HepG2 (cell line): ENCODE measurements at regions not wholly inside any gene's neighbourhood (a gene's known extent, or its start where the extent isn't known, plus 50 kb on each side); places are given as distances from the start of the nearest gene placed in this dataset.

Source experiments
- ATAC-seq: fragments of 200-7000 bp; cut with Tn5 transposase; 3 replicates; pipeline ENCODE4 v1.9.1; 2020; ENCODE audit warnings: mild to moderate bottlenecking, moderate library complexity
- BruUV-seq: library from RNA; stranded (reverse); fragments of 400-500 nt; replicated peaks from 2 replicates; lab custom pipeline; 2021; lab: Mats Ljungman, UMichigan
- CTCF ChIA-PET: fragments of 300-600 bp; formaldehyde crosslinking; extraction: SDS; loops from one replicate; lab custom pipeline; 2021; ENCODE audit warnings: low total read pairs, inconsistent platforms, low intra/inter-chr PET ratio; lab: Yijun Ruan, JAX
- POLR2A ChIA-PET: fragments of 350-600 bp; sonication (Branson Sonifier 250); formaldehyde crosslinking; loops from one replicate; lab custom pipeline; 2020; ENCODE audit warnings: antibody characterized with exemption, inconsistent platforms; lab: Yijun Ruan, JAX
- DNase-seq: peaks from one replicate; pipeline ENCODE4 v3.0.0-alpha.2; 2015; ENCODE audit warnings: low spot score
- FAIRE-seq: peaks from 3 replicates; lab custom pipeline; 2011; peaks lifted over from hg19 to GRCh38; lab: Jason Lieb, UNC
- H2AFZ ChIP-seq: one replicate; pipeline ENCODE4 v1.6.1; 2011; ENCODE audit warnings: low read length, inconsistent platforms
- H3K27ac ChIP-seq: fragments of 300-600 bp; 3 replicates; pipeline ENCODE4 v1.8.0; 2011; ENCODE audit warnings: mixed run types, mild to moderate bottlenecking, mixed read lengths, low read length, inconsistent platforms; ENCODE audit not compliant: insufficient read depth; ENCODE audit errors: extremely low read length
- H3K27me3 ChIP-seq, 2 experiments: fragments of 200-600 bp in 1 of 2; 2 replicates in 1 of 2; 3 replicates in 1 of 2; pipeline versions ENCODE4 v1.6.0 to v1.8.0; 2011; ENCODE audit warnings: low read length in 2 of 2, mild to moderate bottlenecking in 2 of 2, moderate library complexity in 2 of 2, inconsistent platforms in 1 of 2; ENCODE audit not compliant: insufficient read depth in 2 of 2, control insufficient read depth in 1 of 2
- H3K36me3 ChIP-seq, 2 experiments: fragments of 200-600 bp in 1 of 2; replicated peaks in 1 of 2; 2 replicates in 1 of 2; 3 replicates in 1 of 2; pipeline versions ENCODE4 v1.5.1 to v1.8.0; 2011; ENCODE audit warnings: low read length in 2 of 2, inconsistent platforms in 1 of 2; ENCODE audit not compliant: insufficient read depth in 2 of 2, control insufficient read depth in 1 of 2
- H3K4me1 ChIP-seq: 2 replicates; pipeline ENCODE4 v1.5.1; 2012; ENCODE audit warnings: low read length, inconsistent platforms; ENCODE audit not compliant: insufficient read depth
- H3K4me2 ChIP-seq: 2 replicates; pipeline ENCODE4 v1.6.0; 2011; ENCODE audit warnings: low read depth, low read length, inconsistent platforms
- H3K4me3 ChIP-seq, 3 experiments: fragments of 200-600 bp in 1 of 3; sonication (generic), shearing (Covaris generic) in 1 of 3; replicated peaks in 1 of 3; 2 replicates each; pipeline ENCODE4 v1.5.1; 2011 to 2016; ENCODE audit warnings: low read length in 3 of 3, inconsistent platforms in 2 of 3, low read depth in 2 of 3, mild to moderate bottlenecking in 2 of 3, control low read depth in 1 of 3, mixed read lengths in 1 of 3; ENCODE audit not compliant: insufficient read depth in 1 of 3
- H3K79me2 ChIP-seq: one replicate; pipeline ENCODE4 v1.6.1; 2011; ENCODE audit warnings: low read length, inconsistent platforms; ENCODE audit not compliant: insufficient read depth
- H3K9ac ChIP-seq: 2 replicates; pipeline ENCODE4 v1.6.0; 2011; ENCODE audit warnings: mild to moderate bottlenecking, low read depth, low read length, inconsistent platforms; ENCODE audit not compliant: insufficient read depth
- H3K9me3 ChIP-seq: 2 replicates; pipeline ENCODE4 v1.5.1; 2012; ENCODE audit warnings: mild to moderate bottlenecking, low read length
- H4K20me1 ChIP-seq: 2 replicates; pipeline ENCODE4 v1.6.0; 2011; ENCODE audit warnings: inconsistent platforms, mild to moderate bottlenecking, low read length, moderate library complexity; ENCODE audit not compliant: insufficient read depth
- GATAD2A ChIP-seq: IDR thresholded peaks from 2 replicates; pipeline ENCODE4 v1.6.1; 2016
- HOXA5 ChIP-seq: sonication (generic); formaldehyde crosslinking; IDR thresholded peaks from 2 replicates; pipeline ENCODE4 v1.4.0; 2020; ENCODE audit warnings: missing genetic modification reagents
- MAFK ChIP-seq, 2 experiments: IDR thresholded peaks in 1 of 2; conservative IDR thresholded peaks in 1 of 2; 2 replicates each; pipeline ENCODE4 v1.6.1; 2011; ENCODE audit warnings: improper control_type of control experiment in 2 of 2, low read length in 2 of 2
- POLR2G ChIP-seq: fragments of 200-400 bp; formaldehyde crosslinking; IDR thresholded peaks from 2 replicates; pipeline ENCODE4 v1.6.1; 2018; ENCODE audit warnings: mild to moderate bottlenecking, low read depth, low read length, moderate library complexity
- PRDM10 ChIP-seq: sonication (generic); formaldehyde crosslinking; IDR thresholded peaks from 2 replicates; pipeline ENCODE4 v1.4.0; 2020; ENCODE audit warnings: low read depth, missing genetic modification reagents
- SP140L ChIP-seq: sonication (generic); formaldehyde crosslinking; IDR thresholded peaks from 2 replicates; pipeline ENCODE4 v1.4.0; 2020; ENCODE audit warnings: missing genetic modification reagents, borderline replicate concordance
- U2AF2 ChIP-seq: fragments of 200-400 bp; formaldehyde crosslinking; IDR thresholded peaks from 2 replicates; pipeline ENCODE4 v1.6.1; 2017; ENCODE audit warnings: low read depth, mild to moderate bottlenecking, low read length
- ZBTB3 ChIP-seq: sonication (generic); formaldehyde crosslinking; IDR thresholded peaks from 2 replicates; pipeline ENCODE4 v1.4.0; 2020; ENCODE audit warnings: low read depth, mild to moderate bottlenecking, moderate library complexity, missing genetic modification reagents, borderline replicate concordance
- ZBTB49 ChIP-seq: sonication (generic); formaldehyde crosslinking; IDR thresholded peaks from 2 replicates; pipeline ENCODE4 v1.4.0; 2020; ENCODE audit warnings: missing genetic modification reagents, borderline replicate concordance
- WGBS: methylation state at CpG from one replicate; pipeline ENCODE4 v1.1.6; 2017; ENCODE audit warnings: low lambda C conversion rate; 5-methylcytosine and 5-hydroxymethylcytosine counted together
- in situ Hi-C: cut with HindIII; loops from 2 replicates; pipeline ENCODE4 v1.10.0; 2017; ENCODE audit warnings: low pct_unique_long_range_greater_than_20kb; ENCODE audit not compliant: extremely low pct_ligation_motif_present
- intact Hi-C: fragments of 100-400 bp; cut with micrococcal nuclease; formaldehyde crosslinking; loops from one replicate; pipeline ENCODE4 v1.10.0; 2022; ENCODE audit not compliant: unreplicated experiment

DNA sequence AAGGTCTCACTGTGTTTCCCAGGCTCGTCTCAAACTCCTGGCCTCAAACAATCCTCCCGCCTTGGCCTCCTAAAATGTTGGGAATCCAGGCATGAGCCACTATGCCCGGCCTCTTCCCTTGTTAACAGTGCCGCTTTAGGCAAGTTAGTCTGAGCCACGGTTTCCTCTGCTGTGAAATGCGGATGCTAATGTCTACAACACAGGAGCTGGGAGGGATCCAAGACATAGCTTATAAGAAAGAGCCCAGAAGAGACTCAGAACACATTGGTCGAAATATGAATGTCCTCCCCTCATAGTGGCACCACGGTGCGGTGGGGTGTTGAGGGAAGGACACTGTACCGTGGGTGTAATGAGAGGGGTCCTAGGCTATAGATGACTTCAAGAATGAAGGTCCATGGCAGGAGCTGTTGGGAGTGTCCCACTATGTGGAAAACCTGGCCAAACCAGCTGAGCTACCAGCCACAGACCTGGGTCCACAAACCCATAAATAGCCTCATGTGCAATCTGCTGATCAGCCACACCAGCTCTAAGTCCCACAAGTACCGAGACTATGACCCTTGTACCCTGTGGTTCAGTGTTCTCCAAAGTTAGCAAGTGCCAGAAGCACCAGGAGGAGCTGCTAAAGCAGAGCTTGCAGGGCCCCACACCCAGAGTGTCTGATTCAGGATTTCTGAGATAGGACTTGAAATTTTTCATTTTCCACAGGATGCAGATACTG lies 57.8 kb upstream of the ZFAND3 start (continued):
- TF ChIP-seq ZBTB49 (CRISPR knock-in tag) (no peak), HOXA5 (CRISPR knock-in tag) (no peak), SP140L (CRISPR knock-in tag) (no peak), POLR2G (no peak), MAFK (conservative IDR thresholded peaks at IDR 0.05 in 1 of 2, IDR thresholded peaks at IDR 0.05 in 1 of 2; ENCODE audit: low read length in 2 of 2) (peak in 1 of 2 experiments; percentile 7; a peak in 1 of 4 replicates)

- in situ Hi-C loops (no loop called here), intact Hi-C loops (no loop called here)
- H2AFZ ChIP-seq: peak overlapping the region; percentile 21
- ChIA-PET CTCF (no interaction called here), POLR2A (interaction anchor here (1.4 kb wide), 1 partner anchor 59 kb away, joined by 8 read pairs; no protein-coding TSS in a partner anchor)
- ATAC-seq (peak; percentile 71), DNase-seq (peak; percentile 25), FAIRE-seq (peak; percentile 47)
- no peaks in the 10 kb centered on the region for H3K79me2 ChIP-seq
- peak overlapping the region; percentile 67 for H3K4me2 ChIP-seq
- no peaks in the 10 kb centered on the region for H4K20me1 ChIP-seq
- WGBS: 4% methylated on average over 9 of the region's 12 CpGs
- H3K9me3 ChIP-seq: no peaks in the 10 kb centered on the region
- no peak overlapping the region for H3K27ac ChIP-seq
- peaks cover 0 to 9% of the 10 kb centered on the region in 2 experiments; a peak in 2 of 5 replicates for H3K27me3 ChIP-seq
- peak overlapping the region; percentile 12 to 44 (median 35); a peak in 5 of 6 replicates for H3K4me3 ChIP-seq
- no peaks in the 10 kb centered on the region for H3K36me3 ChIP-seq
- peaks cover 46% of the 10 kb centered on the region for H3K4me1 ChIP-seq
- BruUV-seq: no TSS peak
- no peak overlapping the region for H3K9ac ChIP-seq
- TF ChIP-seq ZBTB3 (CRISPR knock-in tag) (no peak), GATAD2A (CRISPR knock-in tag) (peak; percentile 40), U2AF2 (no peak), PRDM10 (0 out of 2 replicates have a peak, but pooled peaks have one; percentile 31)
These were observed 60.0 kb upstream of the ZFAND3 start for GRCh38 chr6:37759221-37760144.
